ENCODE measurements at regions not wholly inside any gene's neighbourhood (a gene's known extent, or its start where the extent isn't known, plus 50 kb on each side); places are given as distances from the start of the nearest gene placed in this dataset.

GRCh38 chr2:128491692-128492244 is 173.1 kb upstream of the HS6ST1 start:
- no peaks in the 10 kb centered on the region for H3K27me3 ChIP-seq (replicated peaks; ENCODE audit: insufficient read depth, low read length)
- no peaks in the 10 kb centered on the region for H3F3A ChIP-seq (ENCODE audit: insufficient read depth, low read length)
- no peaks in the 10 kb centered on the region for H3K9me3 ChIP-seq (replicated peaks; ENCODE audit: insufficient read depth, low read length)
- no peaks in the 10 kb centered on the region for H3K9me2 ChIP-seq (replicated peaks; ENCODE audit: insufficient read depth, low read length)
- H3K4me2 ChIP-seq (ENCODE audit: low read depth, low read length) = no peak overlapping the region
- no peak overlapping the region for H2AFZ ChIP-seq (ENCODE audit: low read length)
- H3K36me3 ChIP-seq (replicated peaks; ENCODE audit: insufficient read depth, low read length) = no peaks in the 10 kb centered on the region
- TF ChIP-seq EZH2 (optimal IDR thresholded peaks at IDR 0.05; ENCODE audit: low read depth, low read length) (no peak), EZH2phosphoT487 (IDR thresholded peaks at IDR 0.05; ENCODE audit: low read length) (no peak), CTCF (IDR thresholded peaks at IDR 0.05; ENCODE audit: low read length) (no peak)
- H3K4me1 ChIP-seq (ENCODE audit: low read length) = no peaks in the 10 kb centered on the region
- no peak for DNase-seq
- H3K79me2 ChIP-seq (ENCODE audit: low read length) = no peaks in the 10 kb centered on the region
- H3K9ac ChIP-seq (ENCODE audit: low read length) = no peak overlapping the region
- no peaks in the 10 kb centered on the region for H4K20me1 ChIP-seq (ENCODE audit: insufficient read depth, low read length)
- H3K4me3 ChIP-seq (ENCODE audit: low read length) = no peak overlapping the region
- H3K27ac ChIP-seq (ENCODE audit: low read length) = no peak overlapping the region

GRCh38 chr2:128492966-128493811 is 174.5 kb upstream of the HS6ST1 start:
- Histone ChIP-seq H3K4me2 (ENCODE audit: low read depth, low read length) (no peak overlapping the region), H3F3A (ENCODE audit: insufficient read depth, low read length) (no peaks in the 10 kb centered on the region), H3K27me3 (replicated peaks; ENCODE audit: insufficient read depth, low read length) (no peaks in the 10 kb centered on the region), H3K27ac (ENCODE audit: low read length) (no peak overlapping the region), H3K4me3 (ENCODE audit: low read length) (no peak overlapping the region), H3K9me3 (replicated peaks; ENCODE audit: insufficient read depth, low read length) (no peaks in the 10 kb centered on the region), H3K9me2 (replicated peaks; ENCODE audit: insufficient read depth, low read length) (no peaks in the 10 kb centered on the region), H3K4me1 (ENCODE audit: low read length) (no peaks in the 10 kb centered on the region), H3K36me3 (replicated peaks; ENCODE audit: insufficient read depth, low read length) (no peaks in the 10 kb centered on the region), H4K20me1 (ENCODE audit: insufficient read depth, low read length) (no peaks in the 10 kb centered on the region), H3K79me2 (ENCODE audit: low read length) (no peaks in the 10 kb centered on the region), H3K9ac (ENCODE audit: low read length) (no peak overlapping the region), H2AFZ (ENCODE audit: low read length) (no peak overlapping the region)
- no peak for DNase-seq
- TF ChIP-seq EZH2 (optimal IDR thresholded peaks at IDR 0.05; ENCODE audit: low read depth, low read length) = no peak
- TF ChIP-seq EZH2phosphoT487 (IDR thresholded peaks at IDR 0.05; ENCODE audit: low read length) = no peak
- no peak for TF ChIP-seq CTCF (IDR thresholded peaks at IDR 0.05; ENCODE audit: low read length)

GRCh38 chr2:128493880-128494279 is 175.2 kb upstream of the HS6ST1 start:
- Histone ChIP-seq H3K9me3 (replicated peaks; ENCODE audit: insufficient read depth, low read length) (no peaks in the 10 kb centered on the region), H3F3A (ENCODE audit: insufficient read depth, low read length) (no peaks in the 10 kb centered on the region), H3K36me3 (replicated peaks; ENCODE audit: insufficient read depth, low read length) (no peaks in the 10 kb centered on the region), H3K4me2 (ENCODE audit: low read depth, low read length) (no peak overlapping the region), H3K4me3 (ENCODE audit: low read length) (no peak overlapping the region), H2AFZ (ENCODE audit: low read length) (no peak overlapping the region), H3K27me3 (replicated peaks; ENCODE audit: insufficient read depth, low read length) (no peaks in the 10 kb centered on the region), H3K9ac (ENCODE audit: low read length) (no peak overlapping the region), H3K9me2 (replicated peaks; ENCODE audit: insufficient read depth, low read length) (no peaks in the 10 kb centered on the region), H3K27ac (ENCODE audit: low read length) (no peak overlapping the region), H3K79me2 (ENCODE audit: low read length) (no peaks in the 10 kb centered on the region), H4K20me1 (ENCODE audit: insufficient read depth, low read length) (no peaks in the 10 kb centered on the region), H3K4me1 (ENCODE audit: low read length) (no peaks in the 10 kb centered on the region)
- no peak for TF ChIP-seq EZH2phosphoT487 (IDR thresholded peaks at IDR 0.05; ENCODE audit: low read length)
- TF ChIP-seq EZH2 (optimal IDR thresholded peaks at IDR 0.05; ENCODE audit: low read depth, low read length) = no peak
- TF ChIP-seq CTCF (IDR thresholded peaks at IDR 0.05; ENCODE audit: low read length) = no peak
- no peak for DNase-seq
